ENCODE measurements at regions not wholly inside any gene's neighbourhood (a gene's known extent, or its start where the extent isn't known, plus 50 kb on each side); places are given as distances from the start of the nearest gene placed in this dataset.

DNA sequence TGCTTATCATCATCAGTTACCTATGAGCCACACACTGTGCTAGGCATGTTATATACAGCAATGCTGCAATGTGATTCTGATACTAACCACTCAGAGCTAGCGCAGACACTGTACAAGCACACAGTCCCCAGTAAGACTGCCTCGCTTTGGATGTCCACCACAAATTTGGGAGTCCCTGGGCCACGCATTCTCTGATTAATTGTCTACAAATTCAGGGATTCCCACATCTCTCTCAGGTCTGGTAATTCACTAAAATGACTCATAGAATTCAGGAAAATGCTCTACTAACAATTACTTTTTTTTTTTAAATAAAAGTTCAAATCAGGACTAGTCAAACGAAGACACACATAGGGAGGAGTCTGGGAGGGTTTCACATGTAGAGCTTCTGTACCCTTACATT, 652.1 kb upstream of the AADAT start:
- no peak overlapping the region for H3K27ac ChIP-seq
- no peaks in the 10 kb centered on the region for H3K79me2 ChIP-seq (ENCODE audit: insufficient read depth)
- in situ Hi-C loops (cut with MboI) = no loop called here
- no peaks in the 10 kb centered on the region for H3K4me1 ChIP-seq (ENCODE audit: insufficient read depth)
- no peaks in the 10 kb centered on the region for H3K36me3 ChIP-seq (ENCODE audit: low read depth)
- no peak for DNase-seq
- 19% methylated on average over 4 of the region's 4 CpGs for WGBS, 2 experiments (ENCODE audit: low coverage in 1 of 2, low lambda C conversion rate in 2 of 2, missing lambda C conversion rate in 2 of 2)
- H3K9me2 ChIP-seq (ENCODE audit: insufficient read depth) = no peaks in the 10 kb centered on the region
- no peaks in the 10 kb centered on the region for H3K9me3 ChIP-seq (ENCODE audit: low read depth)
- no peak overlapping the region for H3K4me2 ChIP-seq (ENCODE audit: unreplicated experiment)
- no peak for TF ChIP-seq EZH2phosphoT487 (IDR thresholded peaks at IDR 0.05; ENCODE audit: insufficient read depth, low read depth)
- no peak for TF ChIP-seq EZH2 (IDR thresholded peaks at IDR 0.05; ENCODE audit: insufficient read depth, poor library complexity, severe bottlenecking)
- H3K27me3 ChIP-seq (replicated peaks; ENCODE audit: insufficient read depth) = no peaks in the 10 kb centered on the region
- H2AFZ ChIP-seq = no peak overlapping the region
- no peaks in the 10 kb centered on the region for H3F3A ChIP-seq (ENCODE audit: insufficient read depth)
- no peak overlapping the region for H3K4me3 ChIP-seq
- no peak overlapping the region for H3K9ac ChIP-seq
- H4K20me1 ChIP-seq (ENCODE audit: insufficient read depth) = no peaks in the 10 kb centered on the region

DNA sequence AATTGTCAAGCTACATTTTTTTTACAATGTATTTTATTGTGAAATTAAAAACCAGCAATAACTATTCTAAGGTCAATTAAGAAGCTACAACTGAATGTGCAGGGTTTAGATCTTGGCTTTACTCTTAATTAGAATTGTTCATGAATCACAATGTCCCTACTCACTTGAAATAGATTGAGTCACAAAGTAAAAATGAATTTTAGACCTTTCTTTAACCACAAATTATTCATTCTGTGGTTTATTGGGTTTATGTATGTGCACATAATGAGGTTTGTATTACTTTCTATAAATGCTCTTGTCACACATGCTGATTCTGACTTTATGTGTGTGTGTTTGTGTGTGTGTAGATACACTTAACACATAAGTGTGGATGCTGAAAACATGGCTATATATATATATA, 647.0 kb upstream of the AADAT start:
- H4K20me1 ChIP-seq (ENCODE audit: insufficient read depth) = no peaks in the 10 kb centered on the region
- no peaks in the 10 kb centered on the region for H3K27me3 ChIP-seq (replicated peaks; ENCODE audit: insufficient read depth)
- H3K27ac ChIP-seq = no peak overlapping the region
- no peaks in the 10 kb centered on the region for H3K79me2 ChIP-seq (ENCODE audit: insufficient read depth)
- no peaks in the 10 kb centered on the region for H3F3A ChIP-seq (ENCODE audit: insufficient read depth)
- no peak overlapping the region for H3K4me3 ChIP-seq
- no peaks in the 10 kb centered on the region for H3K9me2 ChIP-seq (ENCODE audit: insufficient read depth)
- no peak overlapping the region for H3K9ac ChIP-seq
- DNase-seq = peak; percentile 0
- no peaks in the 10 kb centered on the region for H3K4me1 ChIP-seq (ENCODE audit: insufficient read depth)
- in situ Hi-C loops (cut with MboI) = no loop called here
- H3K4me2 ChIP-seq (ENCODE audit: unreplicated experiment) = no peak overlapping the region
- H3K36me3 ChIP-seq (ENCODE audit: low read depth) = no peaks in the 10 kb centered on the region
- TF ChIP-seq EZH2phosphoT487 (IDR thresholded peaks at IDR 0.05; ENCODE audit: insufficient read depth, low read depth) (no peak), EZH2 (IDR thresholded peaks at IDR 0.05; ENCODE audit: insufficient read depth, poor library complexity, severe bottlenecking) (no peak)
- no peak overlapping the region for H2AFZ ChIP-seq
- no peaks in the 10 kb centered on the region for H3K9me3 ChIP-seq (ENCODE audit: low read depth)

DNA sequence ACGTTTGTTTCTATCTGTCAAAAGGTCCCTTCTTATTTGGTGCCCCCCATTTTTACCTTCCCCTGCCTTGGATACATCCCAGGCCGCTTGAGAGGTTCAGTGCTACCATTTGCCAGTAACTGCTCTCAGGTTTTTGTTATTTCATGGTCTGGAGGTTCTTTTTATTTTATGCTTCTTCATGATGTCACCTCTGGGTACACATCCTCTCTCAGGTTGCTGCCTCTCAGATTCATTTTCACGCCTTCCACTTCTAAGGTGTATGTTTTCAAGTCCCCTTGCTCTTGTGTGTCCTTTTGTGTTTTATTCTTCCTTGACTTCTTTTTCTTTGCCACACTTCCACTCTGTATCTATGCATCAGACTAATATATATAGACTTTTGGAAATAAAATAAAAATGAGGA, 640.1 kb upstream of the AADAT start:
- TF ChIP-seq EZH2phosphoT487 (IDR thresholded peaks at IDR 0.05; ENCODE audit: insufficient read depth, low read depth) = no peak
- no peak for TF ChIP-seq EZH2 (IDR thresholded peaks at IDR 0.05; ENCODE audit: insufficient read depth, poor library complexity, severe bottlenecking)
- Histone ChIP-seq H3K4me3 (no peak overlapping the region), H3K9me2 (ENCODE audit: insufficient read depth) (no peaks in the 10 kb centered on the region), H3K4me2 (ENCODE audit: unreplicated experiment) (no peak overlapping the region), H3K4me1 (ENCODE audit: insufficient read depth) (no peaks in the 10 kb centered on the region), H4K20me1 (ENCODE audit: insufficient read depth) (no peaks in the 10 kb centered on the region), H3K27ac (no peak overlapping the region), H3K9ac (no peak overlapping the region), H3K27me3 (replicated peaks; ENCODE audit: insufficient read depth) (no peaks in the 10 kb centered on the region), H2AFZ (no peak overlapping the region), H3K9me3 (ENCODE audit: low read depth) (no peaks in the 10 kb centered on the region), H3F3A (ENCODE audit: insufficient read depth) (no peaks in the 10 kb centered on the region), H3K79me2 (ENCODE audit: insufficient read depth) (no peaks in the 10 kb centered on the region), H3K36me3 (ENCODE audit: low read depth) (no peaks in the 10 kb centered on the region)
- in situ Hi-C loops (cut with MboI) = no loop called here
- DNase-seq = no peak
- 3 to 9% methylated on average over 3 of the region's 3 CpGs for WGBS, 2 experiments (ENCODE audit: low coverage in 1 of 2, low lambda C conversion rate in 2 of 2, missing lambda C conversion rate in 2 of 2)

DNA sequence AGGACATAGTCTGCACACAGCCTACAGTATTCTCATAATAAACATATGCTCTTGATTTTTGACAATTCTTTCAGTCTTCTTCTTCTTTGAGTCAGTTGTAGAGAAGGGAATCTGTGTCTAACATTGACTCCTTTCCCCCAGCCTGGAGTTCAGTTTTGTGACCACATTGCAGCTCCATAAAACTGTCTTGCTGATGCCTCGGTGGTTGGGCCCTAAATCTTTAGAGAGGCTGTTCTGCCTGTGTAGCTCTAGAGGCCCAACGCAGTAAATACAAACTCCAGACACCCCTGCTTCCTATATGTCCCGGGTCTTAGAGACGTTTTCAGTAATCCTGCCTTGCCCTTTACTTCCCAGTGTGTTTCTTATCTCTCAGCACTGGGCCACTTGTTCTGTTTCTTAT, 639.5 kb upstream of the AADAT start:
- Histone ChIP-seq H3K27me3 (replicated peaks; ENCODE audit: insufficient read depth) (no peaks in the 10 kb centered on the region), H2AFZ (no peak overlapping the region), H3K79me2 (ENCODE audit: insufficient read depth) (no peaks in the 10 kb centered on the region), H3K9me2 (ENCODE audit: insufficient read depth) (no peaks in the 10 kb centered on the region), H3K4me1 (ENCODE audit: insufficient read depth) (no peaks in the 10 kb centered on the region), H3F3A (ENCODE audit: insufficient read depth) (no peaks in the 10 kb centered on the region), H3K9ac (no peak overlapping the region), H3K4me3 (no peak overlapping the region), H3K9me3 (ENCODE audit: low read depth) (no peaks in the 10 kb centered on the region), H4K20me1 (ENCODE audit: insufficient read depth) (no peaks in the 10 kb centered on the region), H3K4me2 (ENCODE audit: unreplicated experiment) (no peak overlapping the region), H3K36me3 (ENCODE audit: low read depth) (no peaks in the 10 kb centered on the region), H3K27ac (no peak overlapping the region)
- TF ChIP-seq EZH2phosphoT487 (IDR thresholded peaks at IDR 0.05; ENCODE audit: insufficient read depth, low read depth) (no peak), EZH2 (IDR thresholded peaks at IDR 0.05; ENCODE audit: insufficient read depth, poor library complexity, severe bottlenecking) (no peak)
- DNase-seq = no peak
- in situ Hi-C loops (cut with MboI) = no loop called here
- whole genome bisulfite sequencing, 2 experiments (ENCODE audit: low coverage in 1 of 2, low lambda C conversion rate in 2 of 2, missing lambda C conversion rate in 2 of 2) = 2% methylated on average over 4 of the region's 4 CpGs

DNA sequence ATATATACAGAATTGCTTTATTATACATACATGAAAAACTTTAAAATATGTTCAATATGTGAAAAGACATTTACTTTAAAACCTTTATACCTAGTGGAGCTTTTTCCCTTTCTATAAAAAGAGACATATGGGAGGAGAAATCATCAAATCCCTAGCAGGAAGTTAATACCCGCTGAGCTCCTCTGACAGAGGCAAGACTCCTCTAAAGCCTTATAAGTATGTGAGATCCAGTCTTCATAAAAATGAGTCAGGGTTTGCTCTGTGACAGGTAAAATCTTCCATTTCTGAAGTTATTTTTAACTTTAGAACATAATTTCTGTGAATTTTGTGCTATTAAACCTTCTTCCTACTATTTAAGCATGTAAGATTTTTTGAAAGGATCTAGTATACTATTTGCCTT, 634.4 kb upstream of the AADAT start:
- Histone ChIP-seq H3K4me3 (no peak overlapping the region), H3K36me3 (ENCODE audit: low read depth) (no peaks in the 10 kb centered on the region), H3F3A (ENCODE audit: insufficient read depth) (no peaks in the 10 kb centered on the region), H3K27me3 (replicated peaks; ENCODE audit: insufficient read depth) (no peaks in the 10 kb centered on the region), H3K9me2 (ENCODE audit: insufficient read depth) (no peaks in the 10 kb centered on the region), H3K4me1 (ENCODE audit: insufficient read depth) (no peaks in the 10 kb centered on the region), H3K27ac (no peak overlapping the region), H4K20me1 (ENCODE audit: insufficient read depth) (no peaks in the 10 kb centered on the region), H3K79me2 (ENCODE audit: insufficient read depth) (no peaks in the 10 kb centered on the region), H3K4me2 (ENCODE audit: unreplicated experiment) (no peak overlapping the region), H3K9me3 (ENCODE audit: low read depth) (no peaks in the 10 kb centered on the region), H2AFZ (no peak overlapping the region), H3K9ac (no peak overlapping the region)
- no peak for TF ChIP-seq EZH2phosphoT487 (IDR thresholded peaks at IDR 0.05; ENCODE audit: insufficient read depth, low read depth)
- no peak for TF ChIP-seq EZH2 (IDR thresholded peaks at IDR 0.05; ENCODE audit: insufficient read depth, poor library complexity, severe bottlenecking)
- WGBS, 2 experiments (ENCODE audit: low coverage in 1 of 2, low lambda C conversion rate in 2 of 2, missing lambda C conversion rate in 2 of 2) = 26 to 31% methylated on average over 1 of the region's 1 CpG
- DNase-seq = no peak
- in situ Hi-C loops (cut with MboI) = no loop called here

Data from GM23248 (cell line).